AG10803 (cell line): ENCODE measurements at regions not wholly inside any gene's neighbourhood (a gene's known extent, or its start where the extent isn't known, plus 50 kb on each side); places are given as distances from the start of the nearest gene placed in this dataset.
A peak's percentile ranks its signal among the peaks of the same experiment; 100 is the strongest.

Source experiments
- DNase-seq: peaks from one replicate; pipeline ENCODE4 v3.0.0; 2010; ENCODE audit warnings: low read depth
- H3K4me3 ChIP-seq: 2 replicates; pipeline ENCODE4 v1.5.1; 2011; ENCODE audit warnings: mild to moderate bottlenecking, low read length, control low read depth
- TF ChIP-seq, protein P1 (sequence below): conservative IDR thresholded peaks from 2 replicates; pipeline ENCODE4 v1.5.1; 2011; ENCODE audit warnings: mild to moderate bottlenecking, low read length, control low read depth, inconsistent platforms

DNA sequence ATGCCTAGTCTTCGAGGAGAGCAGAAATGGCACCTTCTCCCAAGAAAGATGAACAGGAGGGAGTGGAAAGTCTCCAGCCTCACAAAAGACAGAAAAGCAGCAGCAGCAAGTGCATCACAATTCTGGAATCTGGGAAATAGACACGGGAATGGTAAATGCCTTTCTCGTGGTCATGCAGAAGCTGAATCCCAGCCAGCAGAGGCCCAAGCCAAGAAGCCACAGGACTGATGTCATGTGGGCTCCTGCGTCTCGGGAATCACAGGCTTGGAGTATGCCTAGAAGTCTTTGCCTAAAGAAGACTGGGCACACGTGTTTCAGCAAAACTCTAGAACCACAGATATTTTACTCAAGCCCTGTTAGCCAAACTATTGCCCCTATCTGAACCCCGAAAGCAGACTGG lies 260.3 kb upstream of the PLD5 start:
- peak; percentile 22 for DNase-seq
- no peak overlapping the region for H3K4me3 ChIP-seq

DNA sequence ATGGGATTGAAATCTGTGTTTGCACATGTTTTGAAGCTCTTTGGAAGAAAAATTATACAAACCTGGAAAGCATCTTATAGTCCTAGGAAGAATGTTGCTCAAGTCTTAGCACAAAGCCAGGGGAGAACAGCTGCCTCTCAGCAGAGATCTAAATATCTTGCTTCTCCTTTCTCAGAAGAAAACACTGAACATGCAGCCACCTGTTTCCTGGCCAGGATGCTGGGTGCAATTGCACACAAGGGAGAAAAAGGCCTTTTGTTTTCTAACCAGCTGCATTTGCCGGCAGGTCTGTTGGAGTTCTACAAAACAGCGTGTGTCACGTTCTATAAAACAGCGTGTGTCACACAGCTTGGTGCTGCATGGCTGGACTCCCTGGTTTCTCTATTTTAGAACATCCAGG lies 259.6 kb upstream of the PLD5 start:
- TF ChIP-seq, protein P1, sequence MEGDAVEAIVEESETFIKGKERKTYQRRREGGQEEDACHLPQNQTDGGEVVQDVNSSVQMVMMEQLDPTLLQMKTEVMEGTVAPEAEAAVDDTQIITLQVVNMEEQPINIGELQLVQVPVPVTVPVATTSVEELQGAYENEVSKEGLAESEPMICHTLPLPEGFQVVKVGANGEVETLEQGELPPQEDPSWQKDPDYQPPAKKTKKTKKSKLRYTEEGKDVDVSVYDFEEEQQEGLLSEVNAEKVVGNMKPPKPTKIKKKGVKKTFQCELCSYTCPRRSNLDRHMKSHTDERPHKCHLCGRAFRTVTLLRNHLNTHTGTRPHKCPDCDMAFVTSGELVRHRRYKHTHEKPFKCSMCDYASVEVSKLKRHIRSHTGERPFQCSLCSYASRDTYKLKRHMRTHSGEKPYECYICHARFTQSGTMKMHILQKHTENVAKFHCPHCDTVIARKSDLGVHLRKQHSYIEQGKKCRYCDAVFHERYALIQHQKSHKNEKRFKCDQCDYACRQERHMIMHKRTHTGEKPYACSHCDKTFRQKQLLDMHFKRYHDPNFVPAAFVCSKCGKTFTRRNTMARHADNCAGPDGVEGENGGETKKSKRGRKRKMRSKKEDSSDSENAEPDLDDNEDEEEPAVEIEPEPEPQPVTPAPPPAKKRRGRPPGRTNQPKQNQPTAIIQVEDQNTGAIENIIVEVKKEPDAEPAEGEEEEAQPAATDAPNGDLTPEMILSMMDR: no peak
- DNase-seq: no peak
- H3K4me3 ChIP-seq: no peak overlapping the region

More for the DNA sequence above, 260.3 kb upstream of the PLD5 start:
- TF ChIP-seq, protein P1: no peak

DNA sequence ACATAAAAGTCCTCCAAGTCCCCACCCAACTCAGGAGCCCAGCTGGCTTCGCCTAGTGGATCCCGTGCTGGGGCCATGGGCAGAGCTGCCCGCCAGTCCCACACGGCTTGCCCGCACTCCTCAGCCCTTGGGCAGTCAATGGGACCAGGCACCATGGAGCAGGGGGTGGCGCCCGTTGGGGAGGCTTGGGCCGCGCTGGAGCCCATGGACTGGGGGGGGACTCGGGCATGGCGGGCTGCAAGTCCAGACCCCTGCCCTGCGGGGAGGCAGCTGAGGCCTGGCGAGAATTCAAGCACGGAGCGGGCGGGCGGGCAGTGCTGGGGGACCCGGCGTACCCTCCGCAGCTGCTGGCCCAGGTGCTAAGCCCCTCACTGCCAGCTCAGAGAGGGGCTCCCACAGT lies 249.8 kb upstream of the PLD5 start:
- DNase-seq: no peak

DNA sequence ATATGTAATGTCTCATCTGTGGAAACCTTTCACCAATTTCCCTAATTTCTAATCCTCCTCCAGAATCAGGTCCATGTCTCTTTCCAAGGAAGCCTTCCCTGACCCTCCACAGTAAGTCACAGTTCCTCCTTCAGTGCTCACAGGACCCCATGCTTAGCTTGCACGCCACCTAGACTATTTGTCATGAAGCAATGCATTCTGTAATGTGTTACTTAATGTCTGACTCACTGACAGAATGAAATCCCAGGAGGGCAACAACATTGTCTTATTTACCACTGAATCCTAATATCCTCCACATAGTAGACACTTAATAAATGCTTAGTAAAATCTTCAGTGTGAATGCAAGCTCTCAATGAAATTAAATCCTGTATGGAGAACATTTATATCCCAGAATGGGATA lies 245.9 kb upstream of the PLD5 start:
- TF ChIP-seq, protein P1: no peak
- no peak for DNase-seq
- no peak overlapping the region for H3K4me3 ChIP-seq

More for the DNA sequence above, 249.8 kb upstream of the PLD5 start:
- TF ChIP-seq, protein P1: no peak
- H3K4me3 ChIP-seq: no peak overlapping the region

DNA sequence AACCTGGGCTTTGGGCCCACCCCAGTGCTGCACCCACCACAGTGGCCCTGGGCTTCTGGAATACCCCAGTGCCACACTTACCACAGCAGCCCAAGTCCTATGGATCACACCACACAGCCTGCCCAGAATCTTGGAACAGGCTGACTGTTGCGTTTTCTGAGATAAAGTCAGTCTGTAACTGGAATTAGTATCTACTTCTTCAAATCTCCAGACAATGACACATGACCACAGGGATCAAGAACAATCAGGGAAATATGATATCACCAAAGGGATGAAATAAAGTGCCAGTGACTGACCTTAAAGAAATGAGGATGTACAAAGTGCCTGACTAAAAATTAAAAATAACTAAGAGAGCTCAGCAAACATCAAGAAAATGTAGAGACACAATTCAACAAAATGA lies 239.7 kb upstream of the PLD5 start:
- TF ChIP-seq, protein P1: no peak
- no peak for DNase-seq
- H3K4me3 ChIP-seq: no peak overlapping the region

DNA sequence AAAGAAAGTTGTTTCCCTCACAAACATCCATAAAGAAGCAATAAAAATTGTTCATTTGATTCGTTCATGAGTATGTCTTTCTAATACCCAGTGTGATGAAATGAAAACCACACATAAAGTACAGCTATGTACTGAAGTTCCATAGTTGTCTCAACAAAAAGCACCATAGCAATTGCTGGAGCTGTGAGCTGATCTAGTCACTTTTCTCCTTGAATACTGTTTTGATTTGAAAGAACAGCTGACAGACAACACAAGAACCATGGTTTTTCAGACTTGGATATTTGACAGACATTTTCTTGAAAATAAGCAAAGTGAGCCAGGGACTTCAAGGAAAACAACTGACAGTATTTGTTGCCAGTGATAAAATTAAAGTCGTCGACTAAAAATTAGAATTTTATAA lies 237.1 kb upstream of the PLD5 start:
- TF ChIP-seq, protein P1: no peak

DNA sequence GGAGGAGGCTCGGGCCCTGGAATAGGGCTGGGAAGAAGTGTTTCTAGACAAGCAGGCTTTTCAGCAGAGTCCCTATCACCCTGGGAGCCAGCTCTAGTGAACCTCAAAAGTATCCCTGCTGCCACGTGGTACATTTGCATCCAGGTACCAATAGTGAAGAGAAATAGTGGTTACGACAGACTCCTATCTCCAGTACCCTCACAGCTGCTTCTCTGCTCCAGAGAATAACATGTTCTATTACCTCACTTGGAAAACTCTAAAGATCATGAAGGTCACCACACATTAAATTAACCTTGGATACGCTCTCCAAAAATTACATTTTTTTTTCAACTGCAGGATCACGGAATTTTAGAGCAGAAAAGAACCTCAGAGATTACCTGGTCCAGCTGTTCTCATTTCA lies 230.4 kb upstream of the PLD5 start:
- DNase-seq: no peak
- TF ChIP-seq, protein P1: no peak
- H3K4me3 ChIP-seq: no peak overlapping the region

More for the DNA sequence above, 237.1 kb upstream of the PLD5 start:
- H3K4me3 ChIP-seq: no peak overlapping the region
- no peak for DNase-seq
